ENCODE measurements at regions not wholly inside any gene's neighbourhood (a gene's known extent, or its start where the extent isn't known, plus 50 kb on each side); places are given as distances from the start of the nearest gene placed in this dataset.
"Not testable (repeated sequence)": the region's sequence is repeated elsewhere in the genome, so short reads cannot be mapped to it uniquely, and the experiment has no call there.

- H3K4me1 ChIP-seq (ENCODE audit: control insufficient read depth in 1 of 2, insufficient read depth in 2 of 2, low read length in 2 of 2) = peaks cover 0 to 6% of the 10 kb centered on the region in 2 experiments
- H3K9me3 ChIP-seq (ENCODE audit: insufficient read depth, low read depth, low read length) = no peaks in the 10 kb centered on the region
- no peak overlapping the region for H3K23ac ChIP-seq (ENCODE audit: low read length)
- no peak overlapping the region for H3K4me3 ChIP-seq (ENCODE audit: low read depth, low read length)
- H2BK5ac ChIP-seq (ENCODE audit: low read depth, low read length, poor library complexity) = no peak overlapping the region
- no peak overlapping the region for H3K18ac ChIP-seq (ENCODE audit: low read length)
- H3K79me1 ChIP-seq (ENCODE audit: low read length) = no peaks in the 10 kb centered on the region
- H3K4ac ChIP-seq (ENCODE audit: low read depth, low read length) = no peak overlapping the region
- no peaks in the 10 kb centered on the region for H3K36me3 ChIP-seq (ENCODE audit: control insufficient read depth in 1 of 2, insufficient read depth in 2 of 2, low read length in 2 of 2)
- no peak overlapping the region for H3K9ac ChIP-seq (ENCODE audit: low read length)
- no peak overlapping the region for H4K8ac ChIP-seq (ENCODE audit: low read depth, low read length)
- no peak overlapping the region for H3K14ac ChIP-seq (ENCODE audit: low read length)
- H2BK120ac ChIP-seq (ENCODE audit: insufficient read depth, low read length, poor library complexity) = no peak overlapping the region
- no peak overlapping the region for H3K4me2 ChIP-seq (ENCODE audit: low read length)
- H2AK5ac ChIP-seq (ENCODE audit: low read length) = no peak overlapping the region
- no peak overlapping the region for H3K27ac ChIP-seq (ENCODE audit: low read depth, low read length)
- no peaks in the 10 kb centered on the region for H3K79me2 ChIP-seq (ENCODE audit: control insufficient read depth, insufficient read depth, low read length, poor library complexity)
- no peaks in the 10 kb centered on the region for H3K27me3 ChIP-seq (ENCODE audit: insufficient read depth, low read length)
- WGBS (ENCODE audit: extremely low coverage, insufficient coverage, insufficient read length) = no CpG with 5 or more reads among the region's 1 CpG
- no peak overlapping the region for H2AFZ ChIP-seq (ENCODE audit: insufficient read depth, low read length, poor library complexity)
- no peak overlapping the region for H4K12ac ChIP-seq (ENCODE audit: low read depth, low read length)
- H2BK12ac ChIP-seq (ENCODE audit: low read length) = no peak overlapping the region
- DNase-seq = no peak
- H4K91ac ChIP-seq (ENCODE audit: low read depth, low read length) = no peak overlapping the region
Measured at GRCh38 chr1:59204001-59204400, 92.9 kb upstream of the FGGY start.

- not testable (repeated sequence) for H3K4me2 ChIP-seq (ENCODE audit: low read length); H4K12ac ChIP-seq (ENCODE audit: low read depth, low read length); H2AK5ac ChIP-seq (ENCODE audit: low read length); H2BK12ac ChIP-seq (ENCODE audit: low read length); H3K4me1 ChIP-seq (ENCODE audit: control insufficient read depth in 1 of 2, insufficient read depth in 2 of 2, low read length in 2 of 2); H3K18ac ChIP-seq (ENCODE audit: low read length); H4K91ac ChIP-seq (ENCODE audit: low read depth, low read length); H3K27me3 ChIP-seq (ENCODE audit: insufficient read depth, low read length); H3K14ac ChIP-seq (ENCODE audit: low read length); DNase-seq; H3K23ac ChIP-seq (ENCODE audit: low read length); H3K4ac ChIP-seq (ENCODE audit: low read depth, low read length); H3K9ac ChIP-seq (ENCODE audit: low read length); H2BK120ac ChIP-seq (ENCODE audit: insufficient read depth, low read length, poor library complexity); H2AFZ ChIP-seq (ENCODE audit: insufficient read depth, low read length, poor library complexity); H3K9me3 ChIP-seq (ENCODE audit: insufficient read depth, low read depth, low read length); H4K8ac ChIP-seq (ENCODE audit: low read depth, low read length); H3K36me3 ChIP-seq (ENCODE audit: control insufficient read depth in 1 of 2, insufficient read depth in 2 of 2, low read length in 2 of 2); H2BK5ac ChIP-seq (ENCODE audit: low read depth, low read length, poor library complexity); H3K79me1 ChIP-seq (ENCODE audit: low read length); H3K79me2 ChIP-seq (ENCODE audit: control insufficient read depth, insufficient read depth, low read length, poor library complexity); H3K27ac ChIP-seq (ENCODE audit: low read depth, low read length); H3K4me3 ChIP-seq (ENCODE audit: low read depth, low read length)
- no CpG with 5 or more reads among the region's 4 CpGs for WGBS (ENCODE audit: extremely low coverage, insufficient coverage, insufficient read length)
Measured at GRCh38 chr1:59206616-59207015, 90.3 kb upstream of the FGGY start.

DNA sequence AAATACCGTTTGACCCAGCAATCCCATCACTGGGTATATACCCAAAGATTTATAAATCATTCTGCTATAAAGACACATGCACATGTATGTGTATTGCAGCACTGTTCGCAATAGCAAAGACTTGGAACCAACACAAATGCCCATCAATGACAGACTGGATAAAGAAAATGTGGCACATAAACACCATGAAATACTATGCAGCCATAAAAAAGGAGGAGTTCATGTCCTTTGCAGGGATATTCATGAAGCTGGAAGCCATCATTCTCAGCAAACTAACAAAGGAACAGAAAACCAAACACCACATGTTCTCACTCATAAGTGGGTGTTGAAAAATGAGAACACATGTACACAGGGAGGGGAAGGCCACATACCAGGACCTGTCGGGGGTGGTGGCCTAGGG is 86.5 kb upstream of the FGGY start:
- not testable (repeated sequence) for H2BK12ac ChIP-seq (ENCODE audit: low read length); H2BK5ac ChIP-seq (ENCODE audit: low read depth, low read length, poor library complexity); H3K9ac ChIP-seq (ENCODE audit: low read length); H3K27me3 ChIP-seq (ENCODE audit: insufficient read depth, low read length); H3K4ac ChIP-seq (ENCODE audit: low read depth, low read length); H3K79me1 ChIP-seq (ENCODE audit: low read length); H3K4me2 ChIP-seq (ENCODE audit: low read length); H3K9me3 ChIP-seq (ENCODE audit: insufficient read depth, low read depth, low read length); H4K91ac ChIP-seq (ENCODE audit: low read depth, low read length); DNase-seq; H3K4me1 ChIP-seq (ENCODE audit: control insufficient read depth in 1 of 2, insufficient read depth in 2 of 2, low read length in 2 of 2); H3K23ac ChIP-seq (ENCODE audit: low read length); H3K4me3 ChIP-seq (ENCODE audit: low read depth, low read length); H3K79me2 ChIP-seq (ENCODE audit: control insufficient read depth, insufficient read depth, low read length, poor library complexity); H2BK120ac ChIP-seq (ENCODE audit: insufficient read depth, low read length, poor library complexity); H3K36me3 ChIP-seq (ENCODE audit: control insufficient read depth in 1 of 2, insufficient read depth in 2 of 2, low read length in 2 of 2); H3K27ac ChIP-seq (ENCODE audit: low read depth, low read length); H2AFZ ChIP-seq (ENCODE audit: insufficient read depth, low read length, poor library complexity); H3K14ac ChIP-seq (ENCODE audit: low read length); H4K12ac ChIP-seq (ENCODE audit: low read depth, low read length); H4K8ac ChIP-seq (ENCODE audit: low read depth, low read length); H3K18ac ChIP-seq (ENCODE audit: low read length); H2AK5ac ChIP-seq (ENCODE audit: low read length)
- no CpG with 5 or more reads among the region's 3 CpGs for WGBS (ENCODE audit: extremely low coverage, insufficient coverage, insufficient read length)

GRCh38 chr1:59212706-59213105 is 84.2 kb upstream of the FGGY start:
- Histone ChIP-seq H3K27ac (ENCODE audit: low read depth, low read length) (no peak overlapping the region), H2BK5ac (ENCODE audit: low read depth, low read length, poor library complexity) (no peak overlapping the region), H2AK5ac (ENCODE audit: low read length) (no peak overlapping the region), H3K9ac (ENCODE audit: low read length) (no peak overlapping the region), H3K9me3 (ENCODE audit: insufficient read depth, low read depth, low read length) (peaks cover 4% of the 10 kb centered on the region), H3K4me2 (ENCODE audit: low read length) (no peak overlapping the region), H3K14ac (ENCODE audit: low read length) (no peak overlapping the region), H4K12ac (ENCODE audit: low read depth, low read length) (no peak overlapping the region), H2AFZ (ENCODE audit: insufficient read depth, low read length, poor library complexity) (no peak overlapping the region), H2BK120ac (ENCODE audit: insufficient read depth, low read length, poor library complexity) (no peak overlapping the region), H3K4me1 (ENCODE audit: control insufficient read depth in 1 of 2, insufficient read depth in 2 of 2, low read length in 2 of 2) (no peaks in the 10 kb centered on the region), H4K8ac (ENCODE audit: low read depth, low read length) (no peak overlapping the region), H4K91ac (ENCODE audit: low read depth, low read length) (no peak overlapping the region), H3K36me3 (ENCODE audit: control insufficient read depth in 1 of 2, insufficient read depth in 2 of 2, low read length in 2 of 2) (no peaks in the 10 kb centered on the region), H3K79me2 (ENCODE audit: control insufficient read depth, insufficient read depth, low read length, poor library complexity) (no peaks in the 10 kb centered on the region), H3K4me3 (ENCODE audit: low read depth, low read length) (no peak overlapping the region), H3K23ac (ENCODE audit: low read length) (no peak overlapping the region), H3K27me3 (ENCODE audit: insufficient read depth, low read length) (no peaks in the 10 kb centered on the region), H2BK12ac (ENCODE audit: low read length) (no peak overlapping the region), H3K4ac (ENCODE audit: low read depth, low read length) (no peak overlapping the region), H3K79me1 (ENCODE audit: low read length) (no peaks in the 10 kb centered on the region), H3K18ac (ENCODE audit: low read length) (no peak overlapping the region)
- WGBS (ENCODE audit: extremely low coverage, insufficient coverage, insufficient read length) = no CpG with 5 or more reads among the region's 3 CpGs
- no peak for DNase-seq

Measured in trophoblast cell (in vitro differentiated cells and primary cell).